H1 (cell line): ENCODE measurements at regions not wholly inside any gene's neighbourhood (a gene's known extent, or its start where the extent isn't known, plus 50 kb on each side); places are given as distances from the start of the nearest gene placed in this dataset.

Experiments
- TF ChIP-seq, protein P1 (sequence below): fragments of 300-600 bp; sonication (generic); IDR thresholded peaks from 2 replicates; pipeline ENCODE4 v1.7.1; 2012; ENCODE audit warnings: low read length, moderate library complexity, mild to moderate bottlenecking, inconsistent platforms; ENCODE audit not compliant: insufficient replicate concordance

DNA sequence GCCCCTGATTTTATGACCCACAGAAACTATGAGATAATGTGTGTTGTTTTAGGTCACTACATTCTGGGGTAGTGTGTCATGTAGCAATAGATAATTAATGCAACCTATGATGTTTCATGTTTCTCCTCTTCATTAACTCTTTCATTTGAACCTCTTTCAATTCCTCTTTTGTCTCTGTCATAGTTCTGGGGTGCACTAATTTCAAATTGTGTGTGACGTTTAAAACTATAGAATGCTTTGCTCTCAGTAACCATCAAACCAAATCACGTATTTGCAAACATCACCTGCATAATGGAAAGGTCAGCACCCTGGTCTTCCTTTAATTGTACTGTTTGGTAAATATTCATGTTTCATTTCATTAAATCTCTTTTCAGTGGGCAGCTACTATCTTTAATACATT lies 621.6 kb downstream of the TLR4 start (continued):
- TF ChIP-seq, protein P1, sequence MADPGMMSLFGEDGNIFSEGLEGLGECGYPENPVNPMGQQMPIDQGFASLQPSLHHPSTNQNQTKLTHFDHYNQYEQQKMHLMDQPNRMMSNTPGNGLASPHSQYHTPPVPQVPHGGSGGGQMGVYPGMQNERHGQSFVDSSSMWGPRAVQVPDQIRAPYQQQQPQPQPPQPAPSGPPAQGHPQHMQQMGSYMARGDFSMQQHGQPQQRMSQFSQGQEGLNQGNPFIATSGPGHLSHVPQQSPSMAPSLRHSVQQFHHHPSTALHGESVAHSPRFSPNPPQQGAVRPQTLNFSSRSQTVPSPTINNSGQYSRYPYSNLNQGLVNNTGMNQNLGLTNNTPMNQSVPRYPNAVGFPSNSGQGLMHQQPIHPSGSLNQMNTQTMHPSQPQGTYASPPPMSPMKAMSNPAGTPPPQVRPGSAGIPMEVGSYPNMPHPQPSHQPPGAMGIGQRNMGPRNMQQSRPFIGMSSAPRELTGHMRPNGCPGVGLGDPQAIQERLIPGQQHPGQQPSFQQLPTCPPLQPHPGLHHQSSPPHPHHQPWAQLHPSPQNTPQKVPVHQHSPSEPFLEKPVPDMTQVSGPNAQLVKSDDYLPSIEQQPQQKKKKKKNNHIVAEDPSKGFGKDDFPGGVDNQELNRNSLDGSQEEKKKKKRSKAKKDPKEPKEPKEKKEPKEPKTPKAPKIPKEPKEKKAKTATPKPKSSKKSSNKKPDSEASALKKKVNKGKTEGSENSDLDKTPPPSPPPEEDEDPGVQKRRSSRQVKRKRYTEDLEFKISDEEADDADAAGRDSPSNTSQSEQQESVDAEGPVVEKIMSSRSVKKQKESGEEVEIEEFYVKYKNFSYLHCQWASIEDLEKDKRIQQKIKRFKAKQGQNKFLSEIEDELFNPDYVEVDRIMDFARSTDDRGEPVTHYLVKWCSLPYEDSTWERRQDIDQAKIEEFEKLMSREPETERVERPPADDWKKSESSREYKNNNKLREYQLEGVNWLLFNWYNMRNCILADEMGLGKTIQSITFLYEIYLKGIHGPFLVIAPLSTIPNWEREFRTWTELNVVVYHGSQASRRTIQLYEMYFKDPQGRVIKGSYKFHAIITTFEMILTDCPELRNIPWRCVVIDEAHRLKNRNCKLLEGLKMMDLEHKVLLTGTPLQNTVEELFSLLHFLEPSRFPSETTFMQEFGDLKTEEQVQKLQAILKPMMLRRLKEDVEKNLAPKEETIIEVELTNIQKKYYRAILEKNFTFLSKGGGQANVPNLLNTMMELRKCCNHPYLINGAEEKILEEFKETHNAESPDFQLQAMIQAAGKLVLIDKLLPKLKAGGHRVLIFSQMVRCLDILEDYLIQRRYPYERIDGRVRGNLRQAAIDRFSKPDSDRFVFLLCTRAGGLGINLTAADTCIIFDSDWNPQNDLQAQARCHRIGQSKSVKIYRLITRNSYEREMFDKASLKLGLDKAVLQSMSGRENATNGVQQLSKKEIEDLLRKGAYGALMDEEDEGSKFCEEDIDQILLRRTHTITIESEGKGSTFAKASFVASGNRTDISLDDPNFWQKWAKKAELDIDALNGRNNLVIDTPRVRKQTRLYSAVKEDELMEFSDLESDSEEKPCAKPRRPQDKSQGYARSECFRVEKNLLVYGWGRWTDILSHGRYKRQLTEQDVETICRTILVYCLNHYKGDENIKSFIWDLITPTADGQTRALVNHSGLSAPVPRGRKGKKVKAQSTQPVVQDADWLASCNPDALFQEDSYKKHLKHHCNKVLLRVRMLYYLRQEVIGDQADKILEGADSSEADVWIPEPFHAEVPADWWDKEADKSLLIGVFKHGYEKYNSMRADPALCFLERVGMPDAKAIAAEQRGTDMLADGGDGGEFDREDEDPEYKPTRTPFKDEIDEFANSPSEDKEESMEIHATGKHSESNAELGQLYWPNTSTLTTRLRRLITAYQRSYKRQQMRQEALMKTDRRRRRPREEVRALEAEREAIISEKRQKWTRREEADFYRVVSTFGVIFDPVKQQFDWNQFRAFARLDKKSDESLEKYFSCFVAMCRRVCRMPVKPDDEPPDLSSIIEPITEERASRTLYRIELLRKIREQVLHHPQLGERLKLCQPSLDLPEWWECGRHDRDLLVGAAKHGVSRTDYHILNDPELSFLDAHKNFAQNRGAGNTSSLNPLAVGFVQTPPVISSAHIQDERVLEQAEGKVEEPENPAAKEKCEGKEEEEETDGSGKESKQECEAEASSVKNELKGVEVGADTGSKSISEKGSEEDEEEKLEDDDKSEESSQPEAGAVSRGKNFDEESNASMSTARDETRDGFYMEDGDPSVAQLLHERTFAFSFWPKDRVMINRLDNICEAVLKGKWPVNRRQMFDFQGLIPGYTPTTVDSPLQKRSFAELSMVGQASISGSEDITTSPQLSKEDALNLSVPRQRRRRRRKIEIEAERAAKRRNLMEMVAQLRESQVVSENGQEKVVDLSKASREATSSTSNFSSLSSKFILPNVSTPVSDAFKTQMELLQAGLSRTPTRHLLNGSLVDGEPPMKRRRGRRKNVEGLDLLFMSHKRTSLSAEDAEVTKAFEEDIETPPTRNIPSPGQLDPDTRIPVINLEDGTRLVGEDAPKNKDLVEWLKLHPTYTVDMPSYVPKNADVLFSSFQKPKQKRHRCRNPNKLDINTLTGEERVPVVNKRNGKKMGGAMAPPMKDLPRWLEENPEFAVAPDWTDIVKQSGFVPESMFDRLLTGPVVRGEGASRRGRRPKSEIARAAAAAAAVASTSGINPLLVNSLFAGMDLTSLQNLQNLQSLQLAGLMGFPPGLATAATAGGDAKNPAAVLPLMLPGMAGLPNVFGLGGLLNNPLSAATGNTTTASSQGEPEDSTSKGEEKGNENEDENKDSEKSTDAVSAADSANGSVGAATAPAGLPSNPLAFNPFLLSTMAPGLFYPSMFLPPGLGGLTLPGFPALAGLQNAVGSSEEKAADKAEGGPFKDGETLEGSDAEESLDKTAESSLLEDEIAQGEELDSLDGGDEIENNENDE = no peak
